Left renal pelvis (tissue), 4 donors: ENCODE measurements at regions not wholly inside any gene's neighbourhood (a gene's known extent, or its start where the extent isn't known, plus 50 kb on each side); places are given as distances from the start of the nearest gene placed in this dataset.
"Not testable (repeated sequence)": the region's sequence is repeated elsewhere in the genome, so short reads cannot be mapped to it uniquely, and the experiment has no call there.

Source experiments
- DNase-seq, 4 donors: peaks; one replicate each; pipeline ENCODE4 v3.0.0-alpha.2; 2013; ENCODE audit warnings: low read depth in 4 of 4, low spot score in 3 of 4

DNA sequence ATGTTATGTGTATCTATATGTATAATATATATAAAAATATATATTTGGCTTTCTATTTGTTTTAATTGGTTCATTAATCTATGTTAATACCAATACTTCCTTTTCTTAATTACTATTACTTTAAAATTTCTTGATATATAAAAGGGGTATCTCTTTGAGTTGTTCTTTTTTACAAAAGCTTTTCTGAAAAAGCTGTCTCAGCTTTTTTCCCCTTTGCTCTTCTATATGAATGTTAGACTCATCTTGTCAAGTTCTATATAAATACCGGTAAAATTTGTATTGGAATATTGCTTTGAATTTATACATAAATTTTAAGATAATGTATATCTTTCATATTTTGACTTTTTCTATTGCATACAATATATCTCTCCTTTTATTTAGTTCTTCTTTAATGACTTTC, 139.8 kb upstream of the FOXG1 start:
- no peak for DNase-seq

DNA sequence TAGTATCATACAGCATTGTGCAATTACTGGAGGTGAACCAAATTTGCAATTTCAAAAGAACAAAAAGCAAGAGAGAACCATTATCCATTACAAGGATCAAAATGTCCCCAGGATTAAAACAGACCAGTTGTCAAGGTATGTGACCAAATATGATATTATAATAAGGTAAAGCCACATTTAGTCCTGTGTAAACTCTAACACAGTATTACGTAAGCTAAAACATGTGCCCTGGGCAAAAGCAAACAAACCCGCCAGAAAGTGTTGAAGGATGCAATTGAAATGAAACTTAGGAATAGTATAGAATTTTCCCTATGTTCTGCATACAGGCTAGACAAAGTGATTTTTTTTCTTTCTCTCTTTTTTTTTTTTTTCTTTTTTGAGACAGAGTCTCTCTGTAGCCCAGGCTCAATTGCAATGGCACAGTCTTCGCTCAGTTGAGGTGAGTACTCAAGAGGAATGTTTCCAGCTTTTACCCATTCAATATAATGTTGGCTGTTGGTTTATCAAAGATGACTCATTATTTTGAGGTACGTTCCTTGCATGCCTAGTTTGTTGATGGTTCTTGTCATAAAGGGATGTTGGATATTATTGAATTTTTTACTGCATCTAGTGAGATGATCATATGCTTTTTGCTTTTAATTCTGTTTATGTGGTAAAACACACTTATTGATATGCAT, 137.1 kb upstream of the FOXG1 start:
- DNase-seq: no peak

DNA sequence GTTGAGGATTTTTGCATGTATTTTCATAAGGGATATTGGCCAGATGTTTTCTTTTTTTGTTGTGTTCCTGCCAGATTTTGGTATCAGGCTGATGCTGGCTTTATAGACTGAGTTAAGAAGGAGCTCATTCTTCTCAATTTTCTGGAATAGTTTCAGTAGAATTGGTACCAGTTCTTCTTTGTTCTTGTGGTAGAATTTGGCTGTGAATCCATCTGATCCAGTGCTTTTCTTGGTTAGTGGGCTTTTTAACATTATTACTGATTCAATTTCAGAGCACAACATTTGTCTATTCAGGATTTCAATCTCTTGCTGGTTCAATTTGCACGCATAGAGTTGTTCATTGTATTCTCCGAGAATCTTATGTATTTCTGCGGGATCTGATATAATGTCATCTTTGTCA, 136.5 kb upstream of the FOXG1 start:
- DNase-seq: no peak

DNA sequence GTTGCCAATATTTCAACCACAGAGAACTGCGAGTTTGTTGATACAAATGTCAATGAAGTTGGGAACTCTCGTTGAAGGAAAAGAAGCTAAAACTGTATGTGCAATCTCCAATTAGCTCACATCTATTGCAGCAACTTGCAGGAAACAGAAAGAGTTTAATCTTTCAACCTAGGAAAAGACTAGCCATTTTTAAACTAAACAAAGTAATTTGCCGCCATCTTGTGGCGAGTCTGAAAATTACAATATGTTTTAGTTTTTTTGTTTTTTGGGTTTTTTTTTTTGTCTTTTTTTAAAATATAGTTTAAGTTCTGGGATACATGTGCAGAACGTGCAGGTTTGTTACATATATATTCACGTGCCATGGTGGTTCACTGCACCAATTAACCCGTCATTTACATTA, 131.2 kb upstream of the FOXG1 start:
- DNase-seq: peak in 2 of 4 donors; percentile 2 to 3

DNA sequence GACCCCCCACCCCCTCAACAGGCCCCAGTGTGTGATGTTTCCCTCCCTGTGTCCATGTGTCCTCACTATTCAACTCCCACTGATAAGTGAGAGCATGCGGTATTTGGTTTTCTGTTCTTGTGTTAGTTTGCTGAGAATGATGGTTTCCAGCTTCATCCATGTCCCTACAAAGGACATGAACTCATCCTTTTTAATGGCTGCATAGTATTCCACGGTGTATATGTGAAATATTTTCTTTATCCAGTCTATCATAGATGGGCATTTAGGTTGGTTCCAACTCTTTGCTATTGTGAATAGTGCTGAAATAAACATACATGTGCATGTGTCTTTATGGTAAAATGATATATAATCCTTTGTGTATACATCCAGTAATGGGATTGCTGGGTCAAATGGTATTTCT, 130.8 kb upstream of the FOXG1 start:
- not testable (repeated sequence) for DNase-seq

DNA sequence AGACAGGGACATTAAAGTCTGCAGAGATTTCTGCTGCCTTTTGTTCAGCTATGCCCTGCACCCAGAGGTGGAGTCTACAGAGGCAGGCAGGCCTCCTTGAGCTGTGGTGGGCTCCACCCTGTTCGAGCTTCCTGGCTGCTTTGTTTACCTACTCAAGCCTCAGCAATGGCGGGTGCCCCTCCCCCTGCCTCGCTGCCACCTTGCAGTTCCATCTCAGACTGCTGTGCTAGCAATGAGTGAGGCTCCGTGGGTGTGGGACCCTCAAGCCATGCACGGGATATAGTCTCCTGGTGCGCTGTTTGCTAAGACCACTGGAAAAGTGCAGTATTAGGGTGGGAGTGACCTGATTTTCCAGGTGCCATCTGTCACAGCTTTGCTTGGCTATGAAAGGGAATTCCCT, 125.4 kb upstream of the FOXG1 start:
- DNase-seq: not testable (repeated sequence)

DNA sequence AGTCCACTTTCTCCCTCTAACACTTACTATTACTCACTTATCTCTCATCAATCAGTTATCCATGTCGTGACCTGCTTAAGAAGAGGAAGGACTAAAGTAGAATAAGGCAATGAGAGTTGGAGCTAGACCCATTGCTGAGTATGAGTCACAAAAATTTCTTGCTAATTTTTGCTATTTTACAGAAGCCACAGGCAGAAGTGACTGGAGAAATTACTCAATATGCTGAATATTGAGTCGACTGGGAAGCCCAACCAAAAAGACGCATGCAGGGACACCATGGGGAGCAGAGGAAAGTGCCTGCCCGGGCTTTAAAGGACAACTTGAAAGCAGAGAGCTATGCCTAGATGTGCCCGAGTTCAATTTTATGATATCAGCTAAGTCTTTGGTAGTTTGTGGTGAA, 115.4 kb upstream of the FOXG1 start:
- no peak for DNase-seq

DNA sequence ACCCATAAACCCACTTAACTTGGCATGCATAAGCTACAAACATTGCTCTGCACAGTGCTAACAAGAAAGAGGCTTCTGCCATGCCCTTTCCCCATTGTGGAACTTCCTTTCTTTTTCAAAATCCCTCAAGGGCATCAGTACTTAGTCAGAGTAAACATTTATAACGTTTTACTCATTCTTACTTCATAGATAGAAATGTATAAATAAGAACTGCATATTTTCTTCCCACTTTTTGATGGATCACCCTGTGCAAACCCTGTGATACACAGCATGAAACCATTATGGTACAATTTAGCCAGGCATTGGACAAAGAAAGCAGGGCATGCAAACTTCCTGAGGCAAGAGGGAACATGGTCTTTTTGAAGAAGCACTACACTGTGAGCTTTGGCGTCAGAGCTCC, 113.8 kb upstream of the FOXG1 start:
- DNase-seq: no peak

DNA sequence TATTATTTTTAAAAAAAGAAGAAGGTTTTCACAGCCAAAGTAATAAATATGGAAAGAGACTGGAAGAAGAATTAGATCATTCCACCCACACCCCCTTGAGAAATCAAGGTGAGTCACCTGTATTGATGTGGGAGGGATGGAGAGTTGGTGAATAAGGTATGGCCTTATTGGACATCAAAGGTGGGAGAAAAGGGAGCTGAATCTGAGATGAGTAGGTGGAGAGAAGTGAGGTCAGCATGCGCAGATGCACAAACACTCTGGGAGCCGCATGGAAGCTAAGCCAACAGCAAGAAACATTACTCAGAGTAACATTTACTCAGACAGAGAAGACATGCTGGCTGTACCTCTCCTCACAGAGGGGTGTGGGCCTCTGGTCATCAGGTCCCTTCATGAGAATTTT, 113.1 kb upstream of the FOXG1 start:
- no peak for DNase-seq

DNA sequence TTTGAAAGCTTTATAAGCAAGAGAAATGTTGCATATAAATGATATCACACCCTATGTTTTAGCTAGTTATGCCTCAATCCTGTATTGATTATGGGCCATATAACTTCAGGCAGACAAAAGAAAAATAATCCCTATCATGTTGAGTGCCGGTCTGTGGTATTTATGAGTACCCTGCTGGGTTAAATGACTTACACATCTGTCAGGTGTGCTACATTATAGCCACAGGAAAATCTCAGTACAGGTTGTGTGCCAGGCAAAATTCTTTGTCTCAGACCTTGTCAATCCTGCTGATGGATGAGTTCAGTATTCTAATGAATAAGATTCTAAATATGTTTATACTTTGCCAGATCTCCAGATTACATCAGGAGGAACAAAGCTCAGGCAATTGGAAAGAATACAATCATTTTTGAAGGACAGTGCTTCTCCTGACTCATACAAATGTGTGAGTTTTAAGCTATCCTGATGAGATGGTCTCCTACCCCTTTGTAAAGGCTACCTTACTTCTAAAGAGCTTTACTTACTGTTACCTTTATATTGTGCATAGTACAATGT, 109.8 kb upstream of the FOXG1 start:
- DNase-seq: no peak

DNA sequence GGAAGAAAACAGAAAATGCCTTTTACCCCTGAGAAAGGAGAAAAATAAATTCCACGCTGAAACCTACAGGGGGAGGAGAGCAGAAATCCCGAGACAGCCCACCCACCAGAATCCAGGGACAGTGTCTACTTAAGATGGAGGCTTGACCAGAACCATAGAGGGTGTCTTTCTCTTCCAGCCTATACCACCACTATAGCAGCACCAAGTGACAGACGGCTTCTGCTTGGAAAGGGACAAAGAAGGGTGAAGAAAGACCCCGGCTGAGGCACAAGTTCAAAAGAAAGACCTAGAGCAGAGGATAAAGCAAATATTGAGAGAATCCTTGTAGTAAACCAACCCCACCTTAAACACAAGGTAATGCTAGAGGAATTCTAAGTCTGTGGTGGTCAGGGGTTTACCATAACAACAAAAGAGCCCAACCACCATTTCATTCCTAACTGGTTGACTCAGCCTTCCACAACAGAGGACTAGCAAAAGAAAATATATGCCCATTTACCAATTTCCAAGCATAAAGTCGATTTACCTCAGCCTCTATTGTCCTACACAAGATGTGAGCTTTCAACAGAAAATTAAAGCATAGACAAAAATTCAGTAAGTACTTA, 105.3 kb upstream of the FOXG1 start:
- no peak for DNase-seq

DNA sequence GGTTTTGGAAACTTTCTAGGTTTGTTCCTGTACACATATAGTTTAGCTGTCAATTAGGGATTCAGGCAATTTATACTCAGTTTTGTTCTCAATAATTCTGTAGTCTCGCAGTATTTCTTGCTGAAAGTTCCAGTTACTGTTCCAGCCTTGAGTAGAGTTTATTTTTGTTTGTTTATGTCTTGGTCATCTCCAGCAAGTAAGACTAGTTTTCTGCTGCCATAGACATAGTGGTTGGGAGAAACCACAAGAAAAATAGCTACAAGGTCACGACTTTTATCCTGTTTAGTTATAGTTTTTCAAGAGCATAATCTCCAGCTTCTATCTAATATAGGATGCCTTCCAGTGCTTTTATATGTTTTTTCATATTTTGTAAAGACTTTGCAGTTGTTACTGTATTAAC, 99.6 kb upstream of the FOXG1 start:
- no peak for DNase-seq

DNA sequence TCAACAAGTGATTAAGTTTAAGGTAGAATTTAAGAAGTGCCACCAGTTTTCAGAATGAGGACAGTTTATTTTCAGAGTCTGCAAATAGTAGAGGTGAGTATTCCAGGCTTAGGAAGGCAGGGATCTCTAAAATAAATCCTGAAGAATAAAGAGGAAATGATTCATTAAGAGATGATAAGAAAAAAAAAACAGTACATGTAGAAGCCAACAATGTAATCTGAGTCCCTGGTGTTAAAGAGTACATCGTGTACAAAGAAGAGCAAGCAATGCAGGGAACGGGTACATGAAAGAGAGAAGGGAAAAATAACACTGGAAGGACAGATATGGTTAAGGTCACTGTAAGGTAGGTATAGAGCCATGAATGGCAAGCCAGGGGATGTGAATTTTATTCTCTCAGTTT, 95.2 kb upstream of the FOXG1 start:
- no peak for DNase-seq

DNA sequence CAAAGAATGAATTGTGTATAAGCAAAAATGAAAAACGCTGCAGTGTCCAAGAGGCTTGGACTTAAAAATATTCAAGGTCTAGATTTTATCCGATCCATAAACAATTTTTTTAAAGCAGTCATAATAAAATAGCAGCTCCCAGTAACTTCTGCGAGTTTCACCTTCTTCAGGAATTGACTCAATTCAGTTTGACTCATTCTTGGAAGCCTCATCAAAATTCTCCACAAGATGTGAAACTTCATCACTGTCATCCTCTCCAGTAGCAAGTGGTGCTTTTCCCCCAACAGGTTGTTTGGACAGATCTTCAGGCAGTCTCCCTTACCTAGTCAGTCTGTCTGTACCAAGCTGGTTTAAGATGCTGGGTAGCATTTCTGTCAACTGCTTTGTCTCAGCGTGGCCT, 93.5 kb upstream of the FOXG1 start:
- no peak for DNase-seq

DNA sequence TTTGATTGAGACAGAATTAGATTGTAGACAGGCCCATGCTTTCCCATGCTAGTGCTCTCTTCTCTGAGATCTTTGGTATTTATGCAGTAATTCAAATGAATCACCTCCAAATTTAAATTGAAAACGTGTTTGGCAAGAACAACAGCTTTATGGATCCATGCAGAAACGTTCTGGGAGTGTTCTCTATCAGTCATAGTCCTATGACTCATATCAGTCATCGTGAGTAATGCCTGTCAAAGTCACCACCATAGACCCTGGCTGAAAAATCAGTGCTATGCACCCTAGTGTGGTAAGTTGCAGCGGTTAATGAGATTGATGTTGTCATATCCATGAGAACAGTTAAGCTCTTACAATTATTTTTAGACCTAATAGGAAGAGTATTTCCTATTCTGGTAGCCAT, 90.1 kb upstream of the FOXG1 start:
- DNase-seq: no peak

DNA sequence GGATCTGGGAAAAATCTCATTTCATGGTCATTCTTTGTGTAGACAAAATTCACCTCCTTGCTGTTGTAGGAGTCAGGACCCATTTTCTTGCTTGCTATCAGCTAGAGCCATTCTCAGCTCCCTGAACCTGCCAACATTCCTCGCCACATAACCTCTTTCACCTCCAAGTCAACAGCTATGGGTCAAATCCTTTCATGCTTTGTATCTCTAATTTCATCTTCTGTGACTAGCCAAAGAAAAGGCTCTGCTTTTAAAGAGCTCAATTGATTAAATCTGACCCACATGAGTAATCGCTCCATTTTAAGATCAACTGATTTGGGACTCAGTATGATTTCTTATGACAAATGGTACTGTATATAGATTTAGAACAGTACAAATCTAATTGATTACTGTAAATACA, 89.2 kb upstream of the FOXG1 start:
- DNase-seq: no peak

DNA sequence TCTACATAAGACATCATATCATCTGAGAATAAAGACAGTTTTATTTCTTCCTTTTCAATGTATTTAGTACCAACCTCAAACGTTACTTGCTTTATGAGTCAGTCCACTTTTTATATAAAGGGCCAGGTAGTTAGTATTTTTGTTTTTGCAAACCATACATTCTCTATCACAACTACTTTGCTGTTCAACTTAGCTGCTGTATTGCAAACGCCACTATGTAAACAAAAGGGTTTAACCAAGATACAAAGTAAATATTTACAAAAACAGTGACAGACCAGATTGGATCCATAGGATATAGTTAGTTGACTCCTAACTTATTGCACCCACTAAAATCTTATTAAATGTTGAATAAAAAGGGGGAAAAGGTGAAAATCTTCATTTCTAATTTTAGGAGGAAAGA, 87.7 kb upstream of the FOXG1 start:
- no peak for DNase-seq

DNA sequence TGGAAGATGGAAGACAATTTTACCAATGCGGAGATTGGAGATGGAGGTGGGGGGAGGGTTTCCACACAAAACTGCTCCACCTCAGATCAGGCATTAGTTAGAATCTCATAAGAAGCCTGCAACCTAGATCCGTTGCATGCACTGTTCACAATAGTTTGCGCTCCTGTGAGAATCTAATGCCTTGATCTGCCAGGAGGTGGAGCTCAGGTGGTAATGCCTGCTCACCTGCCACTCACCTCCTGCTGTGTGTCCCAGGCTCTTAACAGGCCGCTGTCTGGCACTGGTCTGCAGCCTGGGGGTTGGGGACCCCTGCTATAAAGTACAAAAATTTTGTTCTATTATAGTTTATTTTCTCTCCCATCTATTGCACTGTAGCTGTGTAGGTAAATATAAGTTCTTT, 84.9 kb upstream of the FOXG1 start:
- DNase-seq: no peak

DNA sequence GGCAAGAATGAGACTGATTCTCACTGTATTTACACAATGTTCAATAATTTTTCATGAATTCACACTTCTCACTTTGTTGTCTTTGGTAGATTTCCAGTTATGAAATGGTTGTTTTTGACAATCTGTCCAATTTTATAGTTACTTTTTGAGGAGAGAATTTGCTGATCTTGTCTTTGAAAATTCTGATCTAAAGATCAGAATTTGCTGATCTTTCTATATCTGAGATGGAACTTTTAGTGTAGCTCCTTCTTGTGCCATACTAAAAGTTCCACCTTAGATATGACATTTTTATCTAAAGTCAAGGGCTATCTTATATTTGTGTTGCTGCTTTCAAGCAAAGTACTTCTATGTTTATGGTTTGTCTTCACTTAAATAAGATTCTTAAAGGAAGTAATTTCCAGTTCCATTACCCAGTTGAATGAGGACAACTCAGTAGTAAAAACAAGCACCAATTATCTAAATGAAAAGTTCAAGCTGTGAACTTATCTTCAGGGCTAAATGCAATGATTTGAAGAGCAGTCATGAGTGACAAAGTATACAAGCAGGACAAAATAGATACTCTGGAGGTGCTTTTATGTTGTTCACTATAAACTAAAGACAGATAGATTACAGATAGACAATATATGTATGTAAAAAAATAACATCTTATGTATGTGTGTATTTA, 76.4 kb upstream of the FOXG1 start:
- DNase-seq: no peak

DNA sequence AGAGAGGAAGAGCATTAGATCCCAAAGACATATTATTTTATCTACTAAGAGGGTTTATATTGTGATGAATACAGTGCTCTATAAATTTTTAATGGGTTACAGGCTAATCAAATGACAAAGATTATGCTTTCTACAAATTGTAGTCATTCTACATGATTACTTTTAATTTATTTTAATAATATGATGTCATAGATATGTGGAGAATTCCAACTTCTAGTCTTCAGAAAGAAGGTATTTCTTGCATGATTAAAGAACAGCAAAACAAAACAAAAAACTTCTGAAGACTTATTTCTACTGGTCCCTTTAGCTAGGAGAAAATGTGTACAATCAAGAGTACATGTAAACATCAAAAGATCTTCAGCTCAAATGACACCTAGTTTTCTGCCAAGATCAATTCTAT, 71.5 kb upstream of the FOXG1 start:
- DNase-seq: no peak

DNA sequence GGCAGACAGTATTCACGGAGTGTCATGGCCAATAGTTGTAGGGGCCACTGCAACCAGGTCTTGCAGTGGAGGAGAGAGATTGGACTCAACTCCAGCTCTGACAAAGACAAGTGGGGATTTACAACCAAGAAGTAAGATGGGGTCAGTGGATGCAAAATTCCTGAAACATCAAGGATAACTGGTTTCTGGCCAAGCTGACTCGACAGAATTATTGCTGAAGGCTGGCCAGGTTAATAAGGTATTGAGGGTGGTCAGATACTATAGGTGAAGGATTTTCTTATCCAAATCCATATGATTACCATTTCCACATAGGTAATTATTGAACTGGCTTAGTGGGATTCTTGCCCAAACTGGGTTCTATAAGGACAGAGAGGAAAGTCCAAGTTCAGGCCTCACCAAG, 64.9 kb upstream of the FOXG1 start:
- DNase-seq: no peak

DNA sequence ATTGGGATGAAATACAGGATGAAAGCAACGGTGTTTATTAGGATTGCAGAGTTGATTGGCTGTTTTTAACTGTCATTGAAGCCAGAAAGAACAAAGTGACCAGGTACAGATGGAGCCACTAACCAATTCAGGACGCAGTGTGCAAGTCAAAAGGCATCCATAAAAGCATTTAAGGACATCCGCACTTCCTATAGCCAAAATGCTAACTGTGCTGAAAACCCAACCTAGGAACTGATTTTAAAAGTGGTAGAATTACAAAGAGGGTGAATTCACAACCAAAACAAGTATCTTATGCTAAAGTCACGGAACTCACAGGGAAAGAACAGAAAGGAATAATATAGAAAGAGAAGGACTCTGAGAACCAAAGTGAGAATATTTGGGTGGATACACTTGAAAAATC, 63.1 kb upstream of the FOXG1 start:
- DNase-seq: no peak
